ENCODE measurements at regions not wholly inside any gene's neighbourhood (a gene's known extent, or its start where the extent isn't known, plus 50 kb on each side); places are given as distances from the start of the nearest gene placed in this dataset.

GRCh38 chr1:47678464-47678980 lies 240.7 kb downstream of the FOXD2 start:
- TF ChIP-seq CTCF (IDR thresholded peaks at IDR 0.05) (no peak), POLR2A (IDR thresholded peaks at IDR 0.05) (no peak)
